Bronchial epithelial cell (primary cell): ENCODE measurements at regions not wholly inside any gene's neighbourhood (a gene's known extent, or its start where the extent isn't known, plus 50 kb on each side); places are given as distances from the start of the nearest gene placed in this dataset.

Experiments used
- DNase-seq: peaks from one replicate; pipeline ENCODE4 v3.0.0-alpha.2; 2010; ENCODE audit warnings: low read depth
- FAIRE-seq: peaks from 2 replicates; lab custom pipeline; 2011; peaks lifted over from hg19 to GRCh38; lab: Jason Lieb, UNC
- H3K27me3 ChIP-seq: 2 replicates; pipeline ENCODE4 v1.5.1; 2011; ENCODE audit warnings: low read length; ENCODE audit not compliant: control insufficient read depth, insufficient read depth
- H3K36me3 ChIP-seq: 2 replicates; pipeline ENCODE4 v1.5.1; 2011; ENCODE audit warnings: low read length; ENCODE audit not compliant: control insufficient read depth, insufficient read depth
- H3K4me3 ChIP-seq: 2 replicates; pipeline ENCODE4 v1.5.1; 2011; ENCODE audit warnings: mild to moderate bottlenecking, low read depth, low read length, control low read depth
- CTCF ChIP-seq: IDR thresholded peaks from 2 replicates; pipeline ENCODE4 v1.5.1; 2011; ENCODE audit warnings: mild to moderate bottlenecking, moderate library complexity, low read length, control low read depth, inconsistent platforms; ENCODE audit not compliant: insufficient read depth, severe bottlenecking

DNA sequence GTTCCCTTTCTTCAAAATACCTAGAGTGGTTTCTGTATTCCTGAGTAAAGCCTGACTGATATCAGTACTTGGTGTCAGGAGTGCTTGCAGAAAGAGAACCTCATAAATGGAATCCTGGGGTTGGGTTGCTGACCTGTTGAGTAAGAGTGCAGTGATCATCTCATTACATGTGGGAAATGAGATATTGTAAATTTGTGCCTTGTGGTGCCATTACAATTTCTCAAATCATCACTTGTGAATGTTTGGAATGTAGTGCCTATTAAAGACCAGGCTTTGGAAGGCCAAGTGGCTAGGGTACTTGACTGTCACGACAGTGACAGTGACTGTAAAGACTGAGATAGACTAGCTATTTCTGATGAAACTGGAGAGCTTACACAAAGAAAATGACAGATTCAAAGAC, 176.7 kb upstream of the CTTNBP2NL start:
- FAIRE-seq (no peak), DNase-seq (no peak)
- Histone ChIP-seq H3K4me3 (no peak overlapping the region), H3K36me3 (no peaks in the 10 kb centered on the region), H3K27me3 (no peaks in the 10 kb centered on the region)
- no peak for TF ChIP-seq CTCF

- Histone ChIP-seq H3K4me3 (no peak overlapping the region), H3K36me3 (no peaks in the 10 kb centered on the region), H3K27me3 (no peaks in the 10 kb centered on the region)
- TF ChIP-seq CTCF, result no peak
- DNase-seq, result no peak
- no peak for FAIRE-seq
These were observed 165.8 kb upstream of the CTTNBP2NL start for GRCh38 chr1:112230232-112230631.

DNA sequence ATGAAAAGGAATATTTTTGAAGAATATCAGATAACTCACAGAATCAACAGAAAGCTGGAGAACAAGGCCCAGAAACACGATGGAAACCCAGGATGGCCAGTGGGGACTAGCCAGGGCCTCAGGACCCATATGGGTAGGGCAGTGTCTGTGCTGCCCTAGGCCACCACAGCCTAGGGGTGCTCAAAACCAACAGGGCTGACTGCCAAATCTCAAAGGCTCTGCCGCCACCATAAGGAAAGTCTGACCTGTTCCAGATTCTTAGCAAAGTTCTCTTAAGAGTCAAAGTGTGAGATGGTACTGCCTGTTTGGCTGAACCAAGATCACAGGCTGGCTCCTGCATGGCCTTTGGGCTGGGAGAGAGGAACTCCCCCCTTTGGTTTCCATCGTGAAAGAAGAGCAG, 164.7 kb upstream of the CTTNBP2NL start:
- DNase-seq, result no peak
- Histone ChIP-seq H3K36me3 (no peaks in the 10 kb centered on the region), H3K4me3 (no peak overlapping the region), H3K27me3 (no peaks in the 10 kb centered on the region)
- FAIRE-seq, result no peak
- TF ChIP-seq CTCF, result no peak

DNA sequence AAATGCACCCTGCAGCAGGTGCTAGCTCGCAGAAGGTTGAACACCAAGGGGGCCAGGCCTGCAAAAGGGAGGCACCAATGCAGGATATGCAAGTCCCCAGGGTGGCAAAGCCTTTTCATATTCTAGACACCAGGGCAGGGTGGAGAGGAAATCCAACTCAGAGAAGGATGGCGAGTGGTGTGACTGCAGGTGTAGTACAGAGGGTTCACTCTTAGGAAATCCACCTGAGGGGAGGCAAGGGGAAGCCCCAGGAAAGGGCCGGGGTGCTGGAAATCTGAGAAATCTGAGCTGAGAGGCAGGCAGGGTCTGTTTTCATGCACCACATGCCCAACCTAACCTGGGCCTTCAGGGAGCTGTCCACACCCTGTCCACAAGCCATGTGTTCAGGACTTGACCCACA, 163.2 kb upstream of the CTTNBP2NL start:
- TF ChIP-seq CTCF, result no peak
- no peak for FAIRE-seq
- no peaks in the 10 kb centered on the region for H3K36me3 ChIP-seq

DNA sequence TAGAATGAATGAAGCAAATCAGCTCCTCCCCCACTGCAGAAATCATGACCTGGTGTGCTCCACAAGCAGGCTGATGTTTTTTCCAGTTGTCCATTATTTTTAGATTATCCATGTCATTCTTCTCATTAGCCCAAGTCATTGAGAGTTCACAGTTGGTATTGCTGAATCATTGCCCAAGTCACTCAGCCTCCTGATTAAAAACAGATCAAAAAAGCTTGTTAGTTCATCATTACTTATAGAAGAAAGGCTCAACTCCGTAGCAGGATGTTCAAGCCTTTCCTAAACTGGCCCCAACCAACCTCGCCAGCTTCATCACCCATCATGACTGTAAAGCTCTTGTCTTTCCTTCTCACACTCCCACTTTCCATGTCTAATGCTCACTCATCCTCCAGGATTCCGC, 161.3 kb upstream of the CTTNBP2NL start:
- Histone ChIP-seq H3K36me3 (no peaks in the 10 kb centered on the region), H3K27me3 (no peaks in the 10 kb centered on the region), H3K4me3 (no peak overlapping the region)
- FAIRE-seq (no peak), DNase-seq (no peak)
- no peak for TF ChIP-seq CTCF

More for the DNA sequence above, 163.2 kb upstream of the CTTNBP2NL start:
- Histone ChIP-seq H3K4me3 (no peak overlapping the region), H3K27me3 (no peaks in the 10 kb centered on the region)
- no peak for DNase-seq

GRCh38 chr1:112237983-112238545, 157.9 kb upstream of the CTTNBP2NL start:
- Histone ChIP-seq H3K4me3 (no peak overlapping the region), H3K36me3 (no peaks in the 10 kb centered on the region), H3K27me3 (no peaks in the 10 kb centered on the region)
- TF ChIP-seq CTCF, result no peak
- FAIRE-seq (no peak), DNase-seq (no peak)
